HG02885 (cell line): ENCODE measurements at regions not wholly inside any gene's neighbourhood (a gene's known extent, or its start where the extent isn't known, plus 50 kb on each side); places are given as distances from the start of the nearest gene placed in this dataset.

Experiments
- ATAC-seq: cut with Tn5 transposase; IDR thresholded peaks from one replicate; pipeline ENCODE4 v1.9.1; 2021; ENCODE audit warnings: mild to moderate bottlenecking; ENCODE audit not compliant: unreplicated experiment, poor library complexity

GRCh38 chr1:94708811-94709210 is 111.3 kb upstream of the SLC44A3 start:
- no peak for ATAC-seq

DNA sequence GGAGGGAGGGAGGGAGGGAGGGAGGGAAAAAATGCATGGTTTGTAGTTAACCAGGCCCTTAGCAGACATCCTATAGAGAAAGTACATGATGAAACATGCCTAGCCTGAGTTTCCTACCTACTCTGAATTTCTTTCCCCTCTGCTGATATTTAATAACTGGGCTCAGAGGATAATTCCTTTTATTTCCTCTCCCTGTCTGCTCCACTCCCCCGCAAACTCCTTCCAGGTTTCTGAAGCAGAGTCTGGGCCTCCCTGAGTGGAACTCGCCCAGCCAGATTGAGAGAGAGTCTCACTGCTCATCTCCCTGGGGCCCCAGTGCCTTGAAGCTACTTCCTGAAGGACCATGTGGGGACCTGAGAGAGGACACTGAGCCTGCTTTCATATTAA is 111.9 kb upstream of the SLC44A3 start:
- no peak for ATAC-seq

- ATAC-seq, result no peak
Measured at GRCh38 chr1:94707321-94708298, 112.5 kb upstream of the SLC44A3 start.

DNA sequence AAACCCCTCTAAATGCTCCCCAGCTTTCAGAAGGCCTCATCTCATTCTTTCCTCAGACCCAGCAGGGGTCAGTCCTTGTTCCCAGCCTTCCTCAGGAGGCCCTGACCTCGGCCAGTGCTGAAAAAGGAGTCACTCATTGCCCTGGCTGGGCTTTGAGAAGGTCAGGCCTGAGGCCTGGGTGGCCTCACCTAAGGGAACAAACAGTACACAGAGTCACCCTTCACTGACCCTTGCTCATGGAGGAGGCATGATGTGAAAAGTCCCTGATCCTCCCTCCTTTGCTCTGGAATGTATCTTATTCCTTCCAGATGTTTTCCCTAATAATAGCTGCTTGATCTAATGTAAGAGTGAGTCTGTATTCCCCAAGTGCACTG is 117.7 kb upstream of the SLC44A3 start:
- ATAC-seq, result no peak

DNA sequence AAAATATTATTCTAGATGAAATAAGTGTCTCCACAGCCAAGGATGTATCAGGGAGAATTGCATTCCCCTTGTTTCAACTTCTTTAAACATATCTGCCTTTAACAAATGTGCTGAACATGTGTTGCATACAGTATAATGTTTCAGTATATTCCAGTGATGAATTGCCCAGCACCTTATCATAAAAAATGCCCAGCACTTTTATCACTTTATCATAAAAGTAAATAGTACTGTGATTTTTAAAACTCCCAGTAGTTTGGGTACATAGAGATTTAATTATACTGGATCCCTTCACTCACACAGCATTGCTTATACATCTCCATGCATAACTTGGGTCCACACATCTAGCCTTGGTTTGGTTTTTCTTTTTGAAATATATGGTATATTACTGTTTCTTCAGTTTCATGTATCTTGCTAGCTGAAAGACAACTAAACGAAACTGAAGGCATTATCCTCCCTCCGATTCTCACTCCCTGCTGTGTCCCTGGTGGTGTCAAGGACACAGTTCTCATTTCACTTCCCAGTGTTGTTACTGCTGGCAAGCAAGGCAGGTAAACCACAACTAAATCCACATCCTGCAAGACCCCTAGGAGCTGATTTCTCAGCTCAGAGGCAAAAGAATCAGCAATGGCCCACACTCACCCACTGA is 118.2 kb upstream of the SLC44A3 start:
- no peak for ATAC-seq

- ATAC-seq, result no peak
Measured at GRCh38 chr1:94698759-94699502, 121.2 kb upstream of the SLC44A3 start.

DNA sequence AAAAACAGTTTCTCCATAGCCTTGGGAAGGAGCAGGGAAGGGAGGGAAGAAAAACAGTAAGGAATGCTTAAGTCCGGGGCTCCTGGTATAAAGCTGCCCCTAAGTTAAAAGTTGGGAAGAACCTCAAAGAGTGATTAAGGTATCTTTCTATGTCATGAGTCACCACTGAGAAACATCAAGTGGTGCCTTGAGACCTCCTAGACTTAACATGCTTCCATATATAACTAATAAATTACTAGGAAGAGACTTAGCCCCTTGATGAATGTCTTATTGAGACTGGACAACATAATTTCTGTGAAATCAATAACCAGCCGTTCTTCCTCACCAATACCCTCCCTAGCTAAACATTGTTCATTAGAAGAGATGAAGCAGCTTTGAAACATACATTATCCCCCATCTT is 121.8 kb upstream of the SLC44A3 start:
- ATAC-seq, result no peak

- no peak for ATAC-seq
Measured at GRCh38 chr1:94697839-94698238, 122.3 kb upstream of the SLC44A3 start.

- ATAC-seq, result no peak
Measured at GRCh38 chr1:94694226-94694915, 125.8 kb upstream of the SLC44A3 start.

DNA sequence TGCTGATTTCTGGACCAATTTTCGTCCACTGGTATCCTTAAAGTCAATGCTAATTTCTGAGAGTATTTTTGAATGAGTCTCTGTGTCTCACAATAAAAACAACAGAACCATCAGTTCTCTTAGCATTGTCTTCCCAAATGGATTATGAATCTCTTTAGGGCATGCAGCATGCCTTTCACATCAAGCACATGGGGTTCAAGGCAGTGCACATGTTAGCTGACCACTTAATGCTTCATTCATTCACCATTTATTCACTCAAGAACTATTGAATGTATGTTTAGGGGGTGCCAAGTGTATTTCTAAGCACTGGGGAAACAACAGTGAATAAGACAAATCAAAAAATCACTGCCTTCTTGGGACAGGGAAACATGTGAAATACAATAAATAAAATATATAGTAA is 126.7 kb upstream of the SLC44A3 start:
- no peak for ATAC-seq

DNA sequence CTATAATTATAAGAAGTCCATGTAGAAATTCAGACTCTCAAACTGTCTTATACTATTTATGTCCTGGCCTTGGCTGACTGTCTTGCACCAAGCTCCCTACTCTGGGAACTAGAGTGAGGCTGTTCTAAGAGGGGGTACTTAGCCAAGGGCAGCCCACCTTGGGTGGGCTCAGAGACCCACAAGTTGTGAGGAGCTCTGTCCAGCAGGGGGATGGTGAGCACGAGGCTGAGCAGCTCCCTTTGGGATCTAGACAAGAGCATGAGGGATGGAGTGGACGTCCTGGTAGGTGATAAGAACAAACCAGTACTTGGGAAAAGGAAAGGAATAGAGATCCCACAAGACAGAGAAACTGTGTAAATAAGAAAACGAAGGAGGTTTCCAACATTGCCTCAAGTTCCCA is 127.1 kb upstream of the SLC44A3 start:
- no peak for ATAC-seq

- no peak for ATAC-seq
Measured at GRCh38 chr1:94688646-94689045, 131.5 kb upstream of the SLC44A3 start.

- ATAC-seq, result no peak
Measured at GRCh38 chr1:94686882-94687281, 133.3 kb upstream of the SLC44A3 start.

- ATAC-seq, result no peak
Measured at GRCh38 chr1:94684690-94685250, 135.4 kb upstream of the SLC44A3 start.

DNA sequence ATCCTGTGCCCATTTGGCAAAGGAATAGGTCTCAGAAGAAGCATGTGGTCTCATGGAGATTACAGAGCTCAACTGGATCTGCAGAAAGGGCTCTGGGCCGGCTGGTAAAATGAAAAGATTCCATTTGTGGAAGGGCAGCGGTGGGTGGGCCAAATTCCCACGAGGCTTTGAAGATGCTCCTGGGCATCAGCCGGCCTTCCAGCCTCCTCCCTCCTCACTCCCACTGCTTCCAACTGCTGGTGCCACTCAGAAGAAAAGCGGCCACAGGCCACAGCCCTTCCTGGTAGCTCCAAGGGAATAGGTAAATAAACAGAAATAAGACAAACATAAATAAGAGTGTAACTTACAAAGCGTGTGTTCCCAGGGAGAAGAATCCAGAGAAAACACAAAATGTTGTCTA is 136.3 kb upstream of the SLC44A3 start:
- no peak for ATAC-seq

GRCh38 chr1:94680039-94680377 is 138.4 kb upstream of the F3 start:
- ATAC-seq, result no peak

DNA sequence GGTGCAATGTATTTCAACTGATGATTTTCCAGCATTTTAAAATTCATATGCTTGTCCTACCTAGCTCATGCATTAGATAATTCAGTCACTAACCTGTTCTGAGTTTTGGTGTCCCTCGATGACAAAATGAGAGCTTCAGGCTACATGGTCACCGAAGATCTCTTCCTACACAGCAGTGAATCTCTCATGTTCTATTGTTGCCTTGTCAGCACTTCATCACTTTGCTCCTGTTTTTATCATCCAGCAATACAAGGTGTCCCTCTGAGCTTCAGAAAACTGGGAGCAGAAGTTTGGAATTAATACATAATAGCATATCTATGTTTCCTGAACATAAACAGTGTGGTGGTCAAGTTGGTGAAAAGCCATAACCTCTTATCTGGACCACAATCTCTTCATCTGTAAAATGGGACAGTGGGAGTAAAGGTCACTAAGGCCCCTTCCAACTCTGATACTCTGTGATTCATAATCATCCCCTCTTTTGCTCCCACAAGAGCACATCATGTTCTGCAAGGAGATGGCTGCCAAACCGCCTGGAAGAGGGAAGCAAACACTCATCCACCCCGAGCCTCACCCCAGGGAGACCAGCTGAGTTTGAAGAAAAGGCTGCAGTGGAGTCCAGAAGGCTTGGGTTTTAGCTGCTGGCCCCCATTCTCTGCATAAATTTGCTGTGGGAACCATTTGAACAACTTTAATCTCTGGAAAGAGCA is 137.9 kb upstream of the F3 start:
- ATAC-seq, result no peak

GRCh38 chr1:94678202-94678848 is 136.8 kb upstream of the F3 start:
- no peak for ATAC-seq

DNA sequence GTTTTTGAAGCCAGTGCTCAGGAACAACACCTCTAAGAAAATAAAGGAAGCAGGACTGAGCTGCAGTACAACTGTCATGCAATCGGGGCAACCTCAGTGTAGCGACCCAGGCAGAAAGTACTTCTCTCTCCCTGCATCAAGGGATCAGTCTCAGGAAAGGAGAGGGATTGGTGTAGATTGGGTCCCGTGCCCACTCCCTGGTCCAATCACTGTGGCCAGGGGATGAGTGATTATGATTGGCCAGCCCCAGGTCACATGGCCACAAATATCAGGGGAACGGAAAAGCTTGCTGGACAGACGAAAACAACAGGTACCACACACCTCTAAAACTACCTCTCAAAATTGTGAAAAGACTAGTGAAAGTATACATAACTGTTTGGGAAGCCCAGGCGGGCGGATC is 136.2 kb upstream of the F3 start:
- no peak for ATAC-seq
